ENCODE measurements at regions not wholly inside any gene's neighbourhood (a gene's known extent, or its start where the extent isn't known, plus 50 kb on each side); places are given as distances from the start of the nearest gene placed in this dataset.

- no peaks in the 10 kb centered on the region for H3K27me3 ChIP-seq
- H3K36me3 ChIP-seq = no peaks in the 10 kb centered on the region
- intact Hi-C loops (cut with DNase I) = no loop called here
- H3K4me3 ChIP-seq = no peak overlapping the region
- no peak overlapping the region for H3K27ac ChIP-seq (replicated peaks in 1 of 4)
- no peaks in the 10 kb centered on the region for H3K4me1 ChIP-seq
- H3K9me3 ChIP-seq = no peaks in the 10 kb centered on the region
- no peak for DNase-seq (ENCODE audit: extremely low spot score)
- TF ChIP-seq EP300 (IDR thresholded peaks at IDR 0.05) = no peak
- TF ChIP-seq CTCF (IDR thresholded peaks at IDR 0.05) = no peak
- TF ChIP-seq POLR2AphosphoS5 (IDR thresholded peaks at IDR 0.05) = no peak
- no peak for TF ChIP-seq POLR2A (IDR thresholded peaks at IDR 0.05; ENCODE audit: low read depth)
These were observed 690.1 kb upstream of the KLHL1 start for GRCh38 chr13:70798385-70798784.

- H3K36me3 ChIP-seq = no peaks in the 10 kb centered on the region
- intact Hi-C loops (cut with DNase I) = no loop called here
- no peak for DNase-seq (ENCODE audit: extremely low spot score)
- H3K9me3 ChIP-seq = no peaks in the 10 kb centered on the region
- H3K4me3 ChIP-seq = no peak overlapping the region
- no peak for TF ChIP-seq EP300 (IDR thresholded peaks at IDR 0.05)
- no peak for TF ChIP-seq POLR2AphosphoS5 (IDR thresholded peaks at IDR 0.05)
- H3K4me1 ChIP-seq = no peaks in the 10 kb centered on the region
- 46% methylated on average over 3 of the region's 3 CpGs for WGBS
- H3K27ac ChIP-seq (replicated peaks in 1 of 4) = no peak overlapping the region
- H3K27me3 ChIP-seq = no peaks in the 10 kb centered on the region
These were observed 687.2 kb upstream of the KLHL1 start for GRCh38 chr13:70795484-70795883.

DNA sequence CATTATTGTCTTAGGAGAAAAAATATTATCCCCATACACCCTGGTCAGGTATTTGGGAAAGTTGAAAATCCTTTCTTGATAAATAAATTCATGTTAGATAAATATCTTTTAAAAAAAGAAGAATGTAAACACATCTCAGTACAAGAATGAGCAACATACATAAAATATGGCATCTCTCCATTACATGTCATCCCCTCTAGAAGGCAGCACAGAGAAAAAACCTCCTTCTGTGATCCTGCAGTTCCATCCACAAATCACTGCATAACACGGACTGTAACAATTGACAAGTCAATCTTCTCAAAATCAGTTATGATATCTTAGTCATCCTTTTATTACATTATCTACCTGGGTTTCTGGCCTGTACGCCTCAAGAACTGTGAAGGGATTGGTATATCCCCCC is 683.9 kb upstream of the KLHL1 start:
- Histone ChIP-seq H3K27ac (replicated peaks in 1 of 4) (no peak overlapping the region), H3K27me3 (no peaks in the 10 kb centered on the region), H3K4me1 (no peaks in the 10 kb centered on the region), H3K36me3 (no peaks in the 10 kb centered on the region), H3K4me3 (no peak overlapping the region), H3K9me3 (no peaks in the 10 kb centered on the region)
- 80% methylated on average over 2 of the region's 2 CpGs for WGBS
- intact Hi-C loops (cut with DNase I) = no loop called here
- TF ChIP-seq EP300 (IDR thresholded peaks at IDR 0.05) (no peak), CTCF (IDR thresholded peaks at IDR 0.05) (no peak), POLR2AphosphoS5 (IDR thresholded peaks at IDR 0.05) (no peak), POLR2A (IDR thresholded peaks at IDR 0.05; ENCODE audit: low read depth) (no peak)
- DNase-seq (ENCODE audit: extremely low spot score) = no peak

DNA sequence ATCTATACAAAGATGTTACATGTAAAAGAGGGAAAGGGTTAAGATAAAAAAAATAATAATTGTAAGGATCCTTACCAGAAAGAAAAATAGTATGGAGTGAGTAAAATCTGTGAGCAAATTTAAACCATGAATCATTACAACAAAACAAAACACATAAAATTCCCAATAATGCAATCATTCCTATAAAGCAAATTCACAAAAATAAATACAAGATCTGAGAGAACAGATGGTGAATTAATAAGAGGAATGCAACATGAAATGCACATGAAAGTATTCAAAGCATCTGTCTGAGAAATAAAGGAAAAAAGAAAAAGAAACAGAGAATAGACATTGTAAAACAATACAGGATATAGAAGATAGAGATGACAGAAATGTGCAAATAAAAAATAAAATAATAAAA is 681.5 kb upstream of the KLHL1 start:
- intact Hi-C loops (cut with DNase I) = no loop called here
- Histone ChIP-seq H3K36me3 (no peaks in the 10 kb centered on the region), H3K9me3 (no peaks in the 10 kb centered on the region), H3K4me3 (no peak overlapping the region), H3K4me1 (no peaks in the 10 kb centered on the region), H3K27me3 (no peaks in the 10 kb centered on the region), H3K27ac (replicated peaks in 1 of 4) (no peak overlapping the region)
- no peak for DNase-seq (ENCODE audit: extremely low spot score)
- no peak for TF ChIP-seq CTCF (IDR thresholded peaks at IDR 0.05)
- TF ChIP-seq POLR2A (IDR thresholded peaks at IDR 0.05; ENCODE audit: low read depth) = no peak
- TF ChIP-seq EP300 (IDR thresholded peaks at IDR 0.05) = no peak

- no peak for DNase-seq (ENCODE audit: extremely low spot score)
- H3K27ac ChIP-seq (replicated peaks in 1 of 4) = no peak overlapping the region
- H3K4me1 ChIP-seq = no peaks in the 10 kb centered on the region
- TF ChIP-seq POLR2AphosphoS5 (IDR thresholded peaks at IDR 0.05) (no peak), EP300 (IDR thresholded peaks at IDR 0.05) (no peak), CTCF (IDR thresholded peaks at IDR 0.05) (no peak), POLR2A (IDR thresholded peaks at IDR 0.05; ENCODE audit: low read depth) (no peak)
- WGBS = 76% methylated on average over 3 of the region's 3 CpGs
- H3K27me3 ChIP-seq = no peaks in the 10 kb centered on the region
- no peak overlapping the region for H3K4me3 ChIP-seq
- no peaks in the 10 kb centered on the region for H3K9me3 ChIP-seq
- H3K36me3 ChIP-seq = no peaks in the 10 kb centered on the region
- intact Hi-C loops (cut with DNase I) = no loop called here
These were observed 679.8 kb upstream of the KLHL1 start for GRCh38 chr13:70788074-70788473.

Data from esophagus muscularis mucosa (tissue), 4 donors.